Right lobe of liver (tissue), 6 donors: ENCODE measurements at regions not wholly inside any gene's neighbourhood (a gene's known extent, or its start where the extent isn't known, plus 50 kb on each side); places are given as distances from the start of the nearest gene placed in this dataset.

Source experiments
- ATAC-seq, 4 donors: fragments of 200-7000 bp; cut with Tn5 transposase; one replicate each; pipeline ENCODE4 v1.9.1; 2020; ENCODE audit warnings: mild to moderate bottlenecking in 4 of 4, moderate library complexity in 4 of 4
- DNase-seq, 3 donors: peaks; one replicate each; pipeline ENCODE4 v3.0.0-alpha.2; 2020
- H3K27ac ChIP-seq, 3 donors: fragments of 200-600 bp; one replicate each; pipeline ENCODE4 v1.8.0; 2022
- H3K27me3 ChIP-seq, 2 donors: fragments of 200-600 bp; one replicate each; pipeline ENCODE4 v1.8.0; 2022
- H3K36me3 ChIP-seq, 4 donors: fragments of 200-600 bp; sonication (generic) in 1 of 4; one replicate each; pipeline versions ENCODE4 v1.5.1 to v1.8.0; 2017 to 2022; ENCODE audit warnings: control low read depth in 1 of 4
- H3K4me1 ChIP-seq, 4 donors: fragments of 200-600 bp; sonication (generic) in 1 of 4; one replicate each; pipeline versions ENCODE4 v1.5.1 to v1.8.0; 2017 to 2022; ENCODE audit warnings: control low read depth in 1 of 4
- H3K4me3 ChIP-seq, 3 donors: fragments of 200-600 bp; one replicate each; pipeline ENCODE4 v1.8.0; 2022
- H3K9me3 ChIP-seq, 4 donors: fragments of 200-600 bp; sonication (generic) in 1 of 4; one replicate each; pipeline versions ENCODE4 v1.5.1 to v1.8.0; 2017 to 2022; ENCODE audit warnings: control low read depth in 1 of 4
- CTCF ChIP-seq, 4 donors: fragments of 200-600 bp in 3 of 4; fragments of 450-650 bp in 1 of 4; IDR thresholded peaks; one replicate each; pipeline versions ENCODE4 v1.5.1 to v1.8.0; 2016 to 2022; ENCODE audit warnings: antibody characterized with exemption in 4 of 4, mild to moderate bottlenecking in 2 of 4
- POLR2A ChIP-seq: fragments of 450-650 bp; IDR thresholded peaks from one replicate; pipeline ENCODE4 v1.6.1; 2017; ENCODE audit warnings: antibody characterized with exemption, mild to moderate bottlenecking
- WGBS: methylation state at CpG from one replicate; pipeline ENCODE4 v1.1.6; 2018; ENCODE audit warnings: low coverage, low lambda C conversion rate; ENCODE audit not compliant: insufficient coverage; ENCODE audit errors: missing lambda C conversion rate; 5-methylcytosine and 5-hydroxymethylcytosine counted together
- intact Hi-C, 2 donors: fragments of 100-400 bp; cut with DNase I; formaldehyde crosslinking; loops; one replicate each; pipeline versions ENCODE4 v1.11.2 to v1.14.1; 2022
- donor health status: DM: no; HTN: yes; CAD: no.
- donor health status: DM: no; HTN: no; CAD: no.
- donor health status: DM: no; HTN: no; CAD: no.
- donor health status: DM: no; HTN: yes; CAD: no.
- donor health status: DM: no; HTN: yes; CAD: no.

DNA sequence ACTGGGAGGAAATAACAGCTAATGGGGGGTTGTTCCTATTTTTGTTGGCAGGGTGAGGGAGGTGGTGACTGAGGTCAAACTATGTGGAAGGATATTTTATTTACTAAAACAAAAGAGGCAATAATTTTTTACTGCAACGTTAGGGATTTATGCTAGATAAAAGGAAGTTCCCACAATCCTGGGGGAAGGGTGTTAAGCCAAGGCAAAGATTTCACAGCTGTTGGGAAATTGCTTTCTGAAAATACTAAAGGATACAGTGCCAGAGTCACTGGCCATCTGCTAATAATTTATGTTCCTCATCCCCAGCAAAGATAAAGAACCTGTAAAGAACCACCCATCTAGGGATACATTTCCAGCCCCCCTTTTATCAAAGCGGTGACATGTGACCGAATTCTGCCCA is 756.0 kb upstream of the RBFOX1 start:
- H3K27ac ChIP-seq, result no peak overlapping the region
- H3K4me3 ChIP-seq, result no peak overlapping the region
- H3K27me3 ChIP-seq, result no peaks in the 10 kb centered on the region
- ATAC-seq (no peak), DNase-seq (no peak)
- TF ChIP-seq POLR2A (no peak), CTCF (IDR thresholded peaks at IDR 0.05) (no peak)
- WGBS, result 58% methylated on average over 3 of the region's 3 CpGs
- no peaks in the 10 kb centered on the region for H3K9me3 ChIP-seq
- no peaks in the 10 kb centered on the region for H3K36me3 ChIP-seq
- intact Hi-C loops, result no loop called here
- H3K4me1 ChIP-seq, result no peaks in the 10 kb centered on the region

DNA sequence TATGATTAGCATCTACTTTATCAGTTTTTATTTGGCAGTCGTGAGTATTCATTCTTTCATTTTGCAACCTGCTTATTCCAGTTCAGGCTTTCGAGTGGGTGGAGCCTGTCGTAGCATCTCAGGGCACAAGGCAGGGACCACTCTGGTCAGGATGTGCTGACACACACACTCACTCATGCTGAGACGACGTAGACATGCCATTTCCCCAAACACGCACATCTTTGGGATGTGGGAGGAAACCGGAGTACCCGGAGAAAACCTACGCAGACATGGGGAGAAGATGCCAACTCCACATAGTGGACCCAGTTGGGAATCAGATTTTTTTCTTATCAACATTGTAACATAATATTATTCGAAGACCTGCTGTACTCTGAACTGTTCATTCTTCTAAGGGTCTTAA is 756.5 kb upstream of the RBFOX1 start:
- Histone ChIP-seq H3K9me3 (no peaks in the 10 kb centered on the region), H3K36me3 (no peaks in the 10 kb centered on the region), H3K27ac (no peak overlapping the region), H3K4me1 (no peaks in the 10 kb centered on the region), H3K27me3 (no peaks in the 10 kb centered on the region), H3K4me3 (no peak overlapping the region)
- WGBS, result 64% methylated on average over 5 of the region's 10 CpGs
- intact Hi-C loops, result no loop called here
- TF ChIP-seq POLR2A (no peak), CTCF (IDR thresholded peaks at IDR 0.05) (no peak)
- no peak for ATAC-seq
- DNase-seq, result no peak

GRCh38 chr16:6574146-6574545 is 758.5 kb upstream of the RBFOX1 start:
- TF ChIP-seq POLR2A, result no peak
- WGBS, result 80% methylated on average over 10 of the region's 16 CpGs
- no peak overlapping the region for H3K4me3 ChIP-seq
- ATAC-seq, result no peak
- H3K27ac ChIP-seq, result no peak overlapping the region
- H3K4me1 ChIP-seq, result no peaks in the 10 kb centered on the region
- intact Hi-C loops, result no loop called here
- no peaks in the 10 kb centered on the region for H3K27me3 ChIP-seq
- H3K9me3 ChIP-seq, result no peaks in the 10 kb centered on the region
- no peak for DNase-seq
- no peaks in the 10 kb centered on the region for H3K36me3 ChIP-seq

DNA sequence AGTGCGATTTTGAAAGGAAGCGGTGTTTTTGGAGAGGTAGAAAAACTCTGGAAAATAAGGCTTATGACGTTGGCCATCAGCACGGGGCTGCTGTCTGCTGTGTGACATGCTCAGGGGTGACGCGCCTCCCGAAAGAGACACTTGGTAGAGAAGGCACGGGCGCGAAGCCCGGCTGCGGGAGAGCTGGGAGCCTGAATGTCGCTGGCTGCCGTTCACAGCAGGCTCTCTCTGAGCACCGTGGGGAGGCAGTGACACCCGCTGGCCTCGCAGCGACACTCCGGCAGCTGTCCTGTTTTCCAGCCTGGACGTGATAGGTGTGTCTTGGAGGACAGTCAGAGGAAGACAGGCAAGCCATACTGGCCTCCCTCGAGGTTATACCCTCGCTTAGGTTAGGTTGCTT is 759.1 kb upstream of the RBFOX1 start:
- Histone ChIP-seq H3K27ac (no peak overlapping the region), H3K4me1 (no peaks in the 10 kb centered on the region), H3K36me3 (no peaks in the 10 kb centered on the region), H3K4me3 (no peak overlapping the region), H3K27me3 (no peaks in the 10 kb centered on the region), H3K9me3 (no peaks in the 10 kb centered on the region)
- 26% methylated on average over 5 of the region's 22 CpGs for WGBS
- intact Hi-C loops, result no loop called here
- TF ChIP-seq CTCF (IDR thresholded peaks at IDR 0.05) (no peak), POLR2A (no peak)
- ATAC-seq (peak in 2 of 4 donors; percentile 17 to 43), DNase-seq (no peak)

DNA sequence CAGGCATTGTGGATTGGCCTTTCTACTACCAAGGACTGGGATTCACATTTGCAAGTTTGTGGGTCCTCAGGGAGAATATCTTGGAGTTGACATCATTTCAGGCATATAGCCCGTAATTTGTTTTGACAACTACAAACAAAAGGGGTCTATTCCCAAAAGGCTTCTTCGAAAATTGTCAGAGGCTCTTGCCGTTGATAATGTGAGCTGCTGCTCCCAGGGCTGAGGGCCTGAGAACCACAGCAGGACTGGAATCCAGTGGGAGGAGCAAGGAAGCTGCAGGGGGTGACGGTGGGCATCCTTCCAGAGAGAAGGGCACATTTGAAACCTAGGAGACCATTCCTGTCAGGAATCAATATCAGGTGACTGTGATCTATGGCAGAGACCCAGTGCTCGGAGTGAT is 761.6 kb upstream of the RBFOX1 start:
- Histone ChIP-seq H3K4me3 (no peak overlapping the region), H3K36me3 (no peaks in the 10 kb centered on the region), H3K27me3 (no peaks in the 10 kb centered on the region), H3K27ac (no peak overlapping the region), H3K4me1 (no peaks in the 10 kb centered on the region), H3K9me3 (no peaks in the 10 kb centered on the region)
- DNase-seq (no peak), ATAC-seq (no peak)
- WGBS, result 33% methylated on average over 5 of the region's 5 CpGs
- intact Hi-C loops, result no loop called here
- no peak for TF ChIP-seq CTCF (IDR thresholded peaks at IDR 0.05)
- TF ChIP-seq POLR2A, result no peak
